HG02943 (cell line): ENCODE measurements at regions not wholly inside any gene's neighbourhood (a gene's known extent, or its start where the extent isn't known, plus 50 kb on each side); places are given as distances from the start of the nearest gene placed in this dataset.

Experiments used
- ATAC-seq: cut with Tn5 transposase; IDR thresholded peaks from one replicate; pipeline ENCODE4 v1.9.1; 2021; ENCODE audit warnings: mild to moderate bottlenecking, low read depth, moderate library complexity; ENCODE audit not compliant: unreplicated experiment

GRCh38 chr2:133806564-133806963, 238.3 kb upstream of the NCKAP5 start:
- ATAC-seq: no peak

GRCh38 chr2:133809485-133809884, 241.2 kb upstream of the NCKAP5 start:
- ATAC-seq: no peak

- no peak for ATAC-seq
Measured at GRCh38 chr2:133810559-133810958, 242.3 kb upstream of the NCKAP5 start.

- no peak for ATAC-seq
Measured at GRCh38 chr2:133811409-133812125, 243.3 kb upstream of the NCKAP5 start.

GRCh38 chr2:133812826-133813617, 244.8 kb upstream of the NCKAP5 start:
- ATAC-seq: no peak

- ATAC-seq: no peak
Measured at GRCh38 chr2:133814890-133815289, 246.6 kb upstream of the NCKAP5 start.

GRCh38 chr2:133816037-133816436, 247.8 kb upstream of the NCKAP5 start:
- no peak for ATAC-seq

GRCh38 chr2:133817680-133818566, 249.7 kb upstream of the NCKAP5 start:
- ATAC-seq: no peak

- ATAC-seq: no peak
Measured at GRCh38 chr2:133818661-133819060, 250.4 kb upstream of the NCKAP5 start.

- ATAC-seq: no peak
Measured at GRCh38 chr2:133819906-133820305, 251.6 kb upstream of the NCKAP5 start.

GRCh38 chr2:133821107-133821760, 253.0 kb upstream of the NCKAP5 start:
- ATAC-seq: no peak

- ATAC-seq: no peak
Measured at GRCh38 chr2:133822517-133823225, 254.4 kb upstream of the NCKAP5 start.

- ATAC-seq: no peak
Measured at GRCh38 chr2:133823226-133823550, 254.9 kb upstream of the NCKAP5 start.

- no peak for ATAC-seq
Measured at GRCh38 chr2:133824869-133825268, 256.6 kb upstream of the NCKAP5 start.

- no peak for ATAC-seq
Measured at GRCh38 chr2:133825778-133826177, 257.5 kb upstream of the NCKAP5 start.

GRCh38 chr2:133828913-133829312, 260.6 kb upstream of the NCKAP5 start:
- ATAC-seq: no peak

- ATAC-seq: no peak
Measured at GRCh38 chr2:133829450-133830020, 261.3 kb upstream of the NCKAP5 start.

GRCh38 chr2:133833746-133834145, 265.5 kb upstream of the NCKAP5 start:
- no peak for ATAC-seq

- ATAC-seq: no peak
Measured at GRCh38 chr2:133835821-133836619, 267.8 kb upstream of the NCKAP5 start.
